H9 (cell line): ENCODE measurements at regions not wholly inside any gene's neighbourhood (a gene's known extent, or its start where the extent isn't known, plus 50 kb on each side); places are given as distances from the start of the nearest gene placed in this dataset.

Experiments
- DNase-seq: peaks from one replicate; pipeline ENCODE4 v3.0.0-alpha.2; 2017
- H2AFZ ChIP-seq: one replicate; pipeline ENCODE4 v1.6.1; 2013; ENCODE audit warnings: mild to moderate bottlenecking, low read length, control low read depth, moderate library complexity
- H2AK5ac ChIP-seq: 2 replicates; pipeline ENCODE4 v1.6.1; 2013; ENCODE audit warnings: low read length, control low read depth, mixed read lengths; ENCODE audit not compliant: insufficient read length
- H2BK120ac ChIP-seq: one replicate; pipeline ENCODE4 v1.6.1; 2013; ENCODE audit warnings: low read depth, mild to moderate bottlenecking, low read length, control low read depth, inconsistent platforms; ENCODE audit not compliant: poor library complexity, severe bottlenecking
- H2BK12ac ChIP-seq: 2 replicates; pipeline ENCODE4 v1.6.1; 2013; ENCODE audit warnings: low read length, control low read depth, mixed read lengths, low read depth; ENCODE audit not compliant: insufficient read length
- H2BK15ac ChIP-seq: 2 replicates; pipeline ENCODE4 v1.6.1; 2013; ENCODE audit warnings: low read depth, low read length, control low read depth
- H2BK20ac ChIP-seq: one replicate; pipeline ENCODE4 v1.6.1; 2013; ENCODE audit warnings: low read depth, mild to moderate bottlenecking, low read length, control low read depth, inconsistent platforms; ENCODE audit not compliant: poor library complexity, severe bottlenecking
- H2BK5ac ChIP-seq: 2 replicates; pipeline ENCODE4 v1.6.1; 2013; ENCODE audit warnings: low read length, control low read depth, mixed read lengths; ENCODE audit not compliant: insufficient read length
- H3K14ac ChIP-seq: 2 replicates; pipeline ENCODE4 v1.6.1; 2013; ENCODE audit warnings: low read length, control low read depth; ENCODE audit not compliant: insufficient read depth
- H3K18ac ChIP-seq: 2 replicates; pipeline ENCODE4 v1.6.1; 2013; ENCODE audit warnings: low read depth, mild to moderate bottlenecking, mixed read lengths, low read length, control low read depth; ENCODE audit not compliant: insufficient read length
- H3K23ac ChIP-seq: 2 replicates; pipeline ENCODE4 v1.6.1; 2013; ENCODE audit warnings: low read length, control low read depth, mixed read lengths, low read depth; ENCODE audit not compliant: insufficient read length
- H3K23me2 ChIP-seq: 2 replicates; pipeline ENCODE4 v1.6.1; 2013; ENCODE audit warnings: low read depth, mild to moderate bottlenecking, mixed read lengths, low read length, control low read depth; ENCODE audit not compliant: insufficient read length, poor library complexity, severe bottlenecking
- H3K27ac ChIP-seq: 2 replicates; pipeline ENCODE4 v1.5.1; 2013; ENCODE audit warnings: low read length, control low read depth, mixed read lengths, low read depth; ENCODE audit not compliant: insufficient read length
- H3K27me3 ChIP-seq: 2 replicates; pipeline ENCODE4 v1.6.1; 2013; ENCODE audit warnings: low read length, control low read depth, inconsistent platforms; ENCODE audit not compliant: insufficient read depth
- H3K4ac ChIP-seq: 2 replicates; pipeline ENCODE4 v1.6.1; 2013; ENCODE audit warnings: low read depth, mild to moderate bottlenecking, control low read depth, inconsistent platforms, low read length, moderate library complexity
- H3K4me1 ChIP-seq: 2 replicates; pipeline ENCODE4 v1.6.1; 2013; ENCODE audit warnings: low read length, control low read depth, inconsistent platforms; ENCODE audit not compliant: insufficient read depth
- H3K4me2 ChIP-seq: 2 replicates; pipeline ENCODE4 v1.6.1; 2013; ENCODE audit warnings: low read length, control low read depth, mixed read lengths; ENCODE audit not compliant: insufficient read length, insufficient read depth
- H3K56ac ChIP-seq: 2 replicates; pipeline ENCODE4 v1.6.1; 2013; ENCODE audit warnings: low read depth, mild to moderate bottlenecking, mixed read lengths, low read length, control low read depth; ENCODE audit not compliant: insufficient read length
- H3K79me1 ChIP-seq: 2 replicates; pipeline ENCODE4 v1.6.1; 2013; ENCODE audit warnings: low read depth, mild to moderate bottlenecking, moderate library complexity, low read length, control low read depth, inconsistent platforms; ENCODE audit not compliant: insufficient read depth, poor library complexity, severe bottlenecking
- H3K79me2 ChIP-seq: 2 replicates; pipeline ENCODE4 v1.6.1; 2013; ENCODE audit warnings: low read length, control low read depth, inconsistent platforms; ENCODE audit not compliant: insufficient read depth
- H3K9ac ChIP-seq: 2 replicates; pipeline ENCODE4 v1.6.1; 2013; ENCODE audit warnings: low read length, control low read depth, mixed read lengths; ENCODE audit not compliant: insufficient read length; ENCODE audit errors: extremely low read depth
- H3K9me3 ChIP-seq: one replicate; pipeline ENCODE4 v1.6.1; 2013; ENCODE audit warnings: low read depth, low read length, inconsistent platforms; ENCODE audit not compliant: control insufficient read depth
- H3T11ph ChIP-seq: one replicate; pipeline ENCODE4 v1.6.1; 2013; ENCODE audit warnings: mild to moderate bottlenecking, low read length, control low read depth, inconsistent platforms
- H4K20me1 ChIP-seq: one replicate; pipeline ENCODE4 v1.6.1; 2013; ENCODE audit not compliant: control insufficient read depth, insufficient read length, insufficient read depth
- H4K5ac ChIP-seq: 2 replicates; pipeline ENCODE4 v1.6.1; 2013; ENCODE audit warnings: low read depth, mild to moderate bottlenecking, mixed read lengths, low read length, control low read depth; ENCODE audit not compliant: insufficient read length
- H4K8ac ChIP-seq: replicated peaks from 2 replicates; pipeline ENCODE4 v1.6.1; 2013; ENCODE audit warnings: low read length, control low read depth, mixed read lengths, low read depth; ENCODE audit not compliant: insufficient read length
- H4K91ac ChIP-seq: 2 replicates; pipeline ENCODE4 v1.6.1; 2013; ENCODE audit warnings: low read depth, mild to moderate bottlenecking, moderate library complexity, mixed read lengths, low read length, control low read depth; ENCODE audit not compliant: insufficient read length
- H3K27ac Mint-ChIP-seq, 3 experiments: 2 replicates in 2 of 3; 3 replicates in 1 of 3; pipeline ENCODE4 v1.8.0; 2020 to 2021; ENCODE audit warnings: mixed read lengths in 3 of 3, mild to moderate bottlenecking in 1 of 3, moderate library complexity in 1 of 3
- H3K27me3 Mint-ChIP-seq: 2 replicates; pipeline ENCODE4 v1.8.0; 2021; ENCODE audit warnings: low read depth, mild to moderate bottlenecking, moderate library complexity, mixed read lengths
- H3K36me3 Mint-ChIP-seq, 3 experiments: 2 replicates in 2 of 3; 3 replicates in 1 of 3; pipeline ENCODE4 v1.8.0; 2020 to 2021; ENCODE audit warnings: low read depth in 3 of 3, mixed read lengths in 3 of 3; ENCODE audit not compliant: insufficient read depth in 1 of 3
- H3K4me1 Mint-ChIP-seq, 2 experiments: 2 replicates each; pipeline ENCODE4 v1.8.0; 2020; ENCODE audit warnings: mixed read lengths in 2 of 2
- H3K4me3 Mint-ChIP-seq, 2 experiments: 2 replicates in 1 of 2; 3 replicates in 1 of 2; pipeline ENCODE4 v1.8.0; 2020 to 2021; ENCODE audit warnings: mild to moderate bottlenecking in 2 of 2, mixed read lengths in 2 of 2, moderate library complexity in 1 of 2
- H3K9me3 Mint-ChIP-seq, 2 experiments: 2 replicates in 1 of 2; 3 replicates in 1 of 2; pipeline ENCODE4 v1.8.0; 2020; ENCODE audit warnings: mild to moderate bottlenecking in 2 of 2, mixed read lengths in 2 of 2, moderate library complexity in 1 of 2
- CTCF ChIP-seq: fragments of 200-600 bp; sonication (generic); conservative IDR thresholded peaks from 3 replicates; pipeline ENCODE4 v1.8.0; 2021; ENCODE audit warnings: antibody characterized with exemption, mild to moderate bottlenecking

- Histone ChIP-seq H3K79me2 (no peaks in the 10 kb centered on the region), H3K4ac (no peak overlapping the region), H3K18ac (no peak overlapping the region), H4K8ac (no peak overlapping the region), H2BK120ac (no peak overlapping the region), H3T11ph (no peak overlapping the region), H3K27me3 (no peaks in the 10 kb centered on the region), H2BK20ac (no peak overlapping the region), H2BK5ac (no peak overlapping the region), H3K23me2 (no peaks in the 10 kb centered on the region), H2AFZ (no peak overlapping the region), H3K79me1 (no peaks in the 10 kb centered on the region), H2BK12ac (no peak overlapping the region), H4K91ac (no peak overlapping the region), H4K20me1 (no peaks in the 10 kb centered on the region), H3K56ac (no peak overlapping the region), H3K9me3 (no peaks in the 10 kb centered on the region), H3K9ac (no peak overlapping the region), H4K5ac (no peak overlapping the region), H3K4me2 (no peak overlapping the region), H2BK15ac (no peak overlapping the region), H3K27ac (no peak overlapping the region), H3K23ac (no peak overlapping the region), H3K14ac (no peak overlapping the region), H3K4me1 (no peaks in the 10 kb centered on the region), H2AK5ac (no peak overlapping the region)
- no peaks in the 10 kb centered on the region for H3K9me3 Mint-ChIP-seq
- no peak for TF ChIP-seq CTCF
- H3K4me3 Mint-ChIP-seq: no peak overlapping the region
- no peaks in the 10 kb centered on the region for H3K27me3 Mint-ChIP-seq
- H3K27ac Mint-ChIP-seq: no peak overlapping the region
- no peak for DNase-seq
- peaks cover 3 to 4% of the 10 kb centered on the region in 2 experiments; a peak in 2 of 4 replicates for H3K4me1 Mint-ChIP-seq
- H3K36me3 Mint-ChIP-seq: no peaks in the 10 kb centered on the region
Observed at GRCh38 chr2:106704798-106705197, 181.2 kb downstream of the ST6GAL2 start.
